DMS153 treated with DMSO at 0.1 percent for 48 hours (cell line): ENCODE measurements at regions not wholly inside any gene's neighbourhood (a gene's known extent, or its start where the extent isn't known, plus 50 kb on each side); places are given as distances from the start of the nearest gene placed in this dataset.
A peak's percentile ranks its signal among the peaks of the same experiment; 100 is the strongest.

ENCODE experiments used
- DNase-seq: peaks from one replicate; lab custom pipeline; 2025; ENCODE audit not compliant: unreplicated experiment; lab: John Stamatoyannopoulos, UW

GRCh38 chr13:76148374-76148773, 512.2 kb downstream of the LMO7 start:
- no peak for DNase-seq

GRCh38 chr13:76132532-76132931, 496.4 kb downstream of the LMO7 start:
- DNase-seq: no peak

GRCh38 chr13:76131551-76131950, 495.4 kb downstream of the LMO7 start:
- DNase-seq: no peak

GRCh38 chr13:76129305-76130000, 493.3 kb downstream of the LMO7 start:
- DNase-seq: no peak

- DNase-seq: no peak
These were observed 491.8 kb downstream of the LMO7 start for GRCh38 chr13:76127922-76128321.

GRCh38 chr13:76123548-76123947, 487.4 kb downstream of the LMO7 start:
- DNase-seq: no peak

GRCh38 chr13:76116751-76117360, 480.7 kb downstream of the LMO7 start:
- DNase-seq: no peak

- DNase-seq: no peak
These were observed 470.6 kb downstream of the LMO7 start for GRCh38 chr13:76106763-76107162.

GRCh38 chr13:76094645-76095044, 458.5 kb downstream of the LMO7 start:
- DNase-seq: no peak

- DNase-seq: no peak
These were observed 454.9 kb downstream of the LMO7 start for GRCh38 chr13:76091076-76091475.

- DNase-seq: no peak
These were observed 450.6 kb downstream of the LMO7 start for GRCh38 chr13:76086729-76087128.

- DNase-seq: no peak
These were observed 431.7 kb downstream of the LMO7 start for GRCh38 chr13:76067850-76068249.

GRCh38 chr13:76053181-76053580, 417.1 kb downstream of the LMO7 start:
- DNase-seq: no peak

- no peak for DNase-seq
These were observed 413.2 kb downstream of the LMO7 start for GRCh38 chr13:76049376-76049746.

GRCh38 chr13:76048675-76049375, 412.7 kb downstream of the LMO7 start:
- no peak for DNase-seq

GRCh38 chr13:76048131-76048530, 412.0 kb downstream of the LMO7 start:
- DNase-seq: no peak

- DNase-seq: peak; percentile 26
These were observed 407.7 kb downstream of the LMO7 start for GRCh38 chr13:76043874-76044273.

GRCh38 chr13:76038920-76039716, 403.0 kb downstream of the LMO7 start:
- DNase-seq: no peak

GRCh38 chr13:76036176-76036575, 400.0 kb downstream of the LMO7 start:
- DNase-seq: no peak

GRCh38 chr13:76035711-76036110, 399.6 kb downstream of the LMO7 start:
- no peak for DNase-seq

GRCh38 chr13:76029706-76030105, 393.6 kb downstream of the LMO7 start:
- DNase-seq: no peak

GRCh38 chr13:76029088-76029487, 393.0 kb downstream of the LMO7 start:
- no peak for DNase-seq
